NCI-H146 treated with DMSO at 0.1 percent for 48 hours (cell line): ENCODE measurements at regions not wholly inside any gene's neighbourhood (a gene's known extent, or its start where the extent isn't known, plus 50 kb on each side); places are given as distances from the start of the nearest gene placed in this dataset.
"Not testable (repeated sequence)": the region's sequence is repeated elsewhere in the genome, so short reads cannot be mapped to it uniquely, and the experiment has no call there.

Experiments used
- DNase-seq: peaks from one replicate; lab custom pipeline; 2025; ENCODE audit not compliant: unreplicated experiment; lab: John Stamatoyannopoulos, UW

GRCh38 chr15:66864086-66864830, 162.2 kb downstream of the SMAD6 start:
- no peak for DNase-seq

- no peak for DNase-seq
These were observed 162.8 kb downstream of the SMAD6 start for GRCh38 chr15:66864871-66865281.

GRCh38 chr15:66865622-66866611, 163.9 kb downstream of the SMAD6 start:
- no peak for DNase-seq

- no peak for DNase-seq
These were observed 164.6 kb downstream of the SMAD6 start for GRCh38 chr15:66866656-66867055.

- no peak for DNase-seq
These were observed 166.9 kb downstream of the SMAD6 start for GRCh38 chr15:66868918-66869317.

- DNase-seq = no peak
These were observed 168.9 kb downstream of the SMAD6 start for GRCh38 chr15:66870880-66871388.

- no peak for DNase-seq
These were observed 170.4 kb downstream of the SMAD6 start for GRCh38 chr15:66872405-66872804.

GRCh38 chr15:66873331-66873730, 171.3 kb downstream of the SMAD6 start:
- DNase-seq = not testable (repeated sequence)

GRCh38 chr15:66873856-66874255, 171.8 kb downstream of the SMAD6 start:
- no peak for DNase-seq

GRCh38 chr15:66875588-66876420, 173.8 kb downstream of the SMAD6 start:
- no peak for DNase-seq

- no peak for DNase-seq
These were observed 174.3 kb downstream of the SMAD6 start for GRCh38 chr15:66876421-66876730.

- no peak for DNase-seq
These were observed 174.9 kb downstream of the SMAD6 start for GRCh38 chr15:66876731-66877476.

- DNase-seq = no peak
These were observed 175.6 kb downstream of the SMAD6 start for GRCh38 chr15:66877477-66878271.

GRCh38 chr15:66878761-66879160, 176.7 kb downstream of the SMAD6 start:
- no peak for DNase-seq

- DNase-seq = no peak
These were observed 177.7 kb downstream of the SMAD6 start for GRCh38 chr15:66879531-66880368.

- no peak for DNase-seq
These were observed 178.5 kb downstream of the SMAD6 start for GRCh38 chr15:66880380-66881155.

GRCh38 chr15:66881173-66881905, 179.3 kb downstream of the SMAD6 start:
- DNase-seq = no peak
